Breast epithelium (tissue), 3 donors: ENCODE measurements at regions not wholly inside any gene's neighbourhood (a gene's known extent, or its start where the extent isn't known, plus 50 kb on each side); places are given as distances from the start of the nearest gene placed in this dataset.

Experiments used
- POLR2A ChIP-seq: fragments of 450-650 bp; IDR thresholded peaks from one replicate; pipeline ENCODE4 v1.6.1; 2016; ENCODE audit warnings: antibody characterized with exemption, mild to moderate bottlenecking, moderate library complexity
- POLR2AphosphoS5 ChIP-seq, 3 donors: sonication (generic); formaldehyde crosslinking; IDR thresholded peaks; one replicate each; pipeline ENCODE4 v1.6.1; 2017; ENCODE audit warnings: antibody characterized with exemption in 3 of 3
- TF ChIP-seq, protein P1 (sequence below), 3 donors: fragments of 450-650 bp; IDR thresholded peaks; one replicate each; pipeline ENCODE4 v1.5.1; 2016 to 2017; ENCODE audit warnings: antibody characterized with exemption in 3 of 3, mild to moderate bottlenecking in 3 of 3, moderate library complexity in 3 of 3

- TF ChIP-seq POLR2A (no peak), POLR2AphosphoS5 (IDR thresholded peaks at IDR 0.05) (no peak)
- TF ChIP-seq, protein P1, sequence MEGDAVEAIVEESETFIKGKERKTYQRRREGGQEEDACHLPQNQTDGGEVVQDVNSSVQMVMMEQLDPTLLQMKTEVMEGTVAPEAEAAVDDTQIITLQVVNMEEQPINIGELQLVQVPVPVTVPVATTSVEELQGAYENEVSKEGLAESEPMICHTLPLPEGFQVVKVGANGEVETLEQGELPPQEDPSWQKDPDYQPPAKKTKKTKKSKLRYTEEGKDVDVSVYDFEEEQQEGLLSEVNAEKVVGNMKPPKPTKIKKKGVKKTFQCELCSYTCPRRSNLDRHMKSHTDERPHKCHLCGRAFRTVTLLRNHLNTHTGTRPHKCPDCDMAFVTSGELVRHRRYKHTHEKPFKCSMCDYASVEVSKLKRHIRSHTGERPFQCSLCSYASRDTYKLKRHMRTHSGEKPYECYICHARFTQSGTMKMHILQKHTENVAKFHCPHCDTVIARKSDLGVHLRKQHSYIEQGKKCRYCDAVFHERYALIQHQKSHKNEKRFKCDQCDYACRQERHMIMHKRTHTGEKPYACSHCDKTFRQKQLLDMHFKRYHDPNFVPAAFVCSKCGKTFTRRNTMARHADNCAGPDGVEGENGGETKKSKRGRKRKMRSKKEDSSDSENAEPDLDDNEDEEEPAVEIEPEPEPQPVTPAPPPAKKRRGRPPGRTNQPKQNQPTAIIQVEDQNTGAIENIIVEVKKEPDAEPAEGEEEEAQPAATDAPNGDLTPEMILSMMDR (IDR thresholded peaks at IDR 0.05), result no peak
Observed at GRCh38 chr1:58882322-58882948, 98.6 kb upstream of the JUN start.
